Stimulated activated CD4-positive, alpha-beta T cell treated with anti-CD3 and anti-CD28 coated beads, TNF-alpha, amount 100 ng/mL, for 24 hours (primary cell): ENCODE measurements at regions not wholly inside any gene's neighbourhood (a gene's known extent, or its start where the extent isn't known, plus 50 kb on each side); places are given as distances from the start of the nearest gene placed in this dataset.

Source experiments
- DNase-seq, 3 experiments: peaks; one replicate each; pipeline ENCODE4 v3.0.0-alpha.2; 2020; ENCODE audit warnings: low read depth in 3 of 3

DNA sequence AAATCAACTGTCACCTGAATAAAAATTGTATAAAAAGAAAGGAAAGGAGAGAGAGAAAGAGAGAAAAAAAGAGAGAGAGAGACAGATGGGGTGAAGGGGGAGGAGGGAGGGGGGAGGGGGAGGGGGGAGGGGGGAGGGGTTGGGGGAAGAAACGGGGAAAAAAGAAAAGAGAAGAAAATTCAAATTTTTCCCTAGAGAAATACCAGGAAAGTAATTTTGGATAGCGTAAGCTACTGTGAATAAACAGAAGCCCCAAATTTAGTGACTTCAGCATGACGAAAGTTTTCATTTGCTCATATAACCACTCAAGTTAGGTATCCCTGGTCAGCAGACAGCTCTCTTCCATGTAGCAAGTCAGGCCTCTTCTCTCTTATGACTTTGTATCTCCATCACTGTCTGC lies 289.4 kb upstream of the MYOCD start:
- DNase-seq, result no peak

GRCh38 chr17:12386225-12386624 lies 279.5 kb upstream of the MYOCD start:
- DNase-seq, result no peak

GRCh38 chr17:12388226-12388625 lies 277.5 kb upstream of the MYOCD start:
- no peak for DNase-seq

GRCh38 chr17:12389421-12389820 lies 276.3 kb upstream of the MYOCD start:
- no peak for DNase-seq

DNA sequence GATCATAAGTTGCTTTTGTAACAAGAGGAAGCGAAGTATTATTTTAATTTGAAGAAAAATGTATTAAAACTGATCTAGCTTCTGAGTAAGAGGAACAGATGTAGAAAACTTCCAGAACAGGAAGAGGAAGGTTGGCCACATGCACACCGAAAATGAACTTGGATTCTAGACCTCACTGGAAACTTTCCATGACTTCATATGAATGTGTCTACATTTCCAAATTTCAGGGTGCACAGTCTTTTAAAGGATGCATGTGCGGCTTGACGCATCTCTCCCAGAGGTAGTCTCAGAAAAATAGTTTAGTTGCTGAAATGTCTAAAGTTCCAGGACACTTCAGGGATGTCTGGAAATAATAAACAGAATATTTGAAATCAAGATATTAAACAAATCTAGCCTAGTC lies 275.1 kb upstream of the MYOCD start:
- no peak for DNase-seq

- DNase-seq, result no peak
These were observed 274.2 kb upstream of the MYOCD start for GRCh38 chr17:12391468-12391867.

- no peak for DNase-seq
These were observed 269.8 kb upstream of the MYOCD start for GRCh38 chr17:12395733-12396354.

DNA sequence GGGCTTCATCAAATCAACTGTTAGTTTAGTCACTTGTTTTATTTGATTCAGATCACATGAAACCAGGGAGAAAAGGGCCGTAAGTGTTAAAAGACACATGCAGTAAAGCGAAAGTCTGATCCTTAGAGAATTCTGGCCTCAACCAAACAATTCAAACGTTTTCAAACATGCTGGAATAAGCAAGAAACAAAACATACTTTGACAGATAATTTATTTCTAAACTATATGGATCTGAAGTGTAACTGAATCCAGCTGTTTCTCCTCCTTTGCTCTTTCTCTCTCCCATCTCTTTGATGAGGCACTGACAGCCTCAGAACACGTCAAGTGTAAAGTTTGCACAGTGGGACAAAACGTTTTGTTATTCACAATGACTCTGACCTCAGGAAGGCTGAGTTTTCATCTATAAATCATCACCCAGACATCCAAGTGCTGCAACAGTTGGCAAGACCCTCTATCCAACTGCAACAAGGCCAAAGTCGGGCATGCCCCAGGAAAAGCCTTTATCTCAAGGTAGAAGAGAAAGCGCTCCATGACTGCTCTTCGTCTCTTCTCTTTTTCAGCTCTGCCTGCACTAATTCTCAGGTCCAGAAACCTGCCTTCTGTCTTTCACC lies 267.1 kb upstream of the MYOCD start:
- no peak for DNase-seq

- DNase-seq, result no peak
These were observed 262.6 kb upstream of the MYOCD start for GRCh38 chr17:12402963-12403622.

DNA sequence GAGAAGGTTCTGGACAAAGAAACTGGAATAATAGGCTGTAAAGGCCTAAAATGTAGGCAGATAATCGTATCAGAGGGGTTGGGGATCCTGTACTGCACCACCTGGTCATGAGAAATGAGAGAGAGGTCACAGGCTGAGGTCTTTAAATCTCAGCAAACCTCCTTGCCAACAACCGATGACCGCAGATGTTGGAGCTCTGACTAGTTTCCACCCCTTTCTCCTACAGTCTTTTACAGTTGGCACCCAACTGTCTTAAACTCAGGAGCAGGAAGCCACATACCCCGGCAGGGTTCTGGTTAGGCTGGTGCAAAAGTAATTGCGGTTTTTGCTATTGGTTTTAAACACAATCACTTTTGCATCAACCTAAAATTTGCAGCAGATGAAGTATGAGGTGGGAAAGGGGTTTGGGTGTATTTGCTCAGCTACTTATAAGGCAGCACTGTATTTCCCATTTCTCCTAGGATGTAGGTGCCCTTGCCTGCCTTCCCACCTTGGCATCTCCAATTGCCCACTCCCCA lies 261.8 kb upstream of the MYOCD start:
- DNase-seq, result no peak

- DNase-seq, result no peak
These were observed 259.0 kb upstream of the MYOCD start for GRCh38 chr17:12406623-12407215.

DNA sequence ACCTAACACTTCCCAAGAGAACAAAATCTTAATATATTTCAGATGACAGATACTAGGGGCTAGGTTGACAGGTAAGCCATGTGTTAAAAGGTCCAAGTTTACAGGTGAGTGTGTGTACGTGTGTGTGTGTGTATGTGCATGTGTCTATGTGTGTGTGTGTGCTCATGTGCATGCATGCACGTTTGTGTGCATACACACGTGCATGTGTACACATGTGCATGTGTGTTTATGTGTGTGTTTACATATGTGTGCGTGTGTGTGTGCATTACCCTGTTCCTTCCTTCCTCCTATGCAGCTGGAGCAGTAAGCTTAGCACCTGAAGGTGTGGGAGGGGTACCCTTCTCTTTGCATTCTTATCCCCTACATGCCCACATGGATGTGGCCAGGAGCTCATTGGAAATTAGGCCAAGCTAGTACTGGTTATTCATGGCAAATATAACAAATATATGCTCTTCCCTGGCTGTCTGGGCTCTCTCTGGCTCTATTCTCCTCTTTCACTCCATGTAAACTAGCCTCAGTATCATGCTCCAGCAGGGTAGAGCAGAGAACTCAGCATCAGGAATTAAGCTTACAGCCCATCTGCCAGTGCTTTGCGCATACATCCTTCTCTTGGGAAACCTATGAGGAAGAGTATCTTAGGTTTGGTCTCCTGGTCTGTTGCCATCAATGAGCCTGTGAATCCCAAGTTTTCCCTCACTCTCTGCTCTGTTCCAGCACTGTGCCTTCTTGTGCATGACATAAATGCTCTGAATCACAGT lies 258.0 kb upstream of the MYOCD start:
- DNase-seq, result no peak

DNA sequence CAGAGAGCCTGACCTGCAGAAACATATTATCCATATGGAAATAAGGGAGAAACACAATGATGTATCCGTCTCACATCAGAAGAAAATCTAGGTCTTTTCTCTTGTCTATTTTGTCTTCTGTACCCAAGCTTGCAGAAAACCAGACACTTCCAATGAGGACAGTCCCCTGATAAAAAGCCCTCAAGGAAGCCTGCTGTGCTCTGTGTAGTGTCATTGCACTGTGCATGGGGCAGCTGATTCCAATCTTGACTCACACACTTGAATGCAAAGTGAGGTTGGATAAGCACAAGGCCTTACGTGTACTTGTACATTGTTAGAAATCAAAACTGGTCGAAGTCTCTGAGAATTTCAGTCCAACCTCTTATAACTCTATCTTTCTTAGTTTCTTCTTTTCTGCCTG lies 256.6 kb upstream of the MYOCD start:
- DNase-seq, result no peak

DNA sequence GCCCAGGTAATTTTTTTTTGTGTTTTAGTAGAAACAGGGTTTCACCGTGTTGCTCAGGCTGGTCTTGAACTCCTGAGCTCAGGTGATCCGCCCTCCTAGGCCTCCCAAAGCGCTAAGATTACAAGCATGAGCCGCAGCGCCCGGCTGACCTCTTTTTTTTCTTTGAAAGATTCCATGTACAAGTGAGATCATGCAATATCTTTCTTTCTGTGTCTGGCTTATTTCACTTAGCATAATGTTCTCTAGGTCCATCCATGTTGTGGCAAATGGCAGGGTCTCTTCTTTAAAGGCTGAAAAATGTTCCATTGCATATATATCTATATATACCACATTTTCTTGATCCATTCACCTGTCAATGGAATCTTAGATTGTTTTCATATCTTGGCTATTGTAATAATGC lies 255.0 kb upstream of the MYOCD start:
- DNase-seq, result no peak

- no peak for DNase-seq
These were observed 250.7 kb upstream of the MYOCD start for GRCh38 chr17:12415031-12415430.

DNA sequence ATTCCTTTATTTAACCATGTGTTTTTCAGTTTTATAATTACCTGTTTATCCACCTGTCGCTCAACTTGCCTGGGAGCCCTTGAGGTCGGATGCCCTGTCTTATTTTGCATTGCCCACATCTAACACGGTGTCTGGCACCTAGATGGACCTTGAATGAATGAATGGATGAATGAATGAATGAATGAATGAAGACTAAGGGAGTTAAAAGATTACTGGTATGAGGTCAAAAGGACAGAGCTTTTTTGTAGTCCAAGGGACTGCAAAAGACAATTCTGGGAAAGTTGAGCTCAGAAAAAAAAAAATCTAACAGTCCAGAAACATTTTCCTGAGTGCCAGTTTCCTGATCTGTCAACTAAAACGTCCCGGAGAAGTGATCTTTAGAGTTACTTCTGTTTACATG lies 244.6 kb upstream of the MYOCD start:
- no peak for DNase-seq

DNA sequence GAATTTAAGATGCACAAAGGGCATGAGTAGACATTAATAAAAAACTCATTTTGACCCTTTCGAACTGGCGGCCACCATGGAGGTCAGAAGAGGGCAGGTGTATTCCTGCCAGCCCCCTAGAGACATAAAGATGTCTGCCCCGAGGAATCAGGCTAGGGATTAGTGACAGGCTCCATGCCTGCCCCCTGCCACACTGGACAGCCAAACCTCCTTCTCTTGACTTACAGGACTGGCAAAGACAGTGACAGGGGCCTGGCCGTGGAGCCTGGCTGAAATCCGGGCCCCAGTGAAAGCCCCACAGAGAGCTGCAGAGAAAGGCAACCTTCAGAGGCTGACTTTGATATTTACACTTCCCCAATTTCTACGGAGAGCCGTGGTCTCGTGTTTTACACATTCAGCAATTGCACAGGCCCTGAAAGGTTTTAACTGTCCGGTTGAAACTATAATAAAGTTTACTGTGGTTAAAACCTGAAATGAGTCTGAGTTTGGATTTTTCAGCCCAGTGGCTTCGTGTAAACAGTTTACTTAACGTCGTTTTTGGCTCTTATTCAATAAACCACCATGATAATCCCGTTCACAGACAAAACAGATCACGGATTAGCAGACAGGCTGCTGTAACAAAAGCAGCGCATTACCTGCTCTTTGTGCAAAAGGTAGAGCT lies 243.9 kb upstream of the MYOCD start:
- no peak for DNase-seq

DNA sequence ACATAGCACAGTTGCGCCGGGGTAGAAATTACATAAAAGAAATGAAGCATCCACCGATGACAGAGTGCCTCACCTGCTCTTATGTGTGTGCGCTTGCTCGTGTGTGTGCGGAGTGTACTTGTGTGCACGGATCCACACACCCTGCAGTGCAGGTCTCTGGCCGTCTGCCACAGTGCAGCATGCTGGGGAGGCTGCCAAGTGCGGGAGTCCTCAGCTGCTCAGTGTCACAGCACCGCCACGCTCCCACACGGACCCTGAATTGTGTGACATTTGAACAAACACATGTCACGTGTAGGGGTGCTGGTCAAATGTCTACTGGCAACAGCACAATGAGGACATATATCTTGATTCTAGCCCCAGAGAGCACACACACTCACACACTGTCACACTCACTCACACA lies 243.0 kb upstream of the MYOCD start:
- DNase-seq, result no peak

GRCh38 chr17:12423337-12423736 lies 242.4 kb upstream of the MYOCD start:
- DNase-seq, result no peak

DNA sequence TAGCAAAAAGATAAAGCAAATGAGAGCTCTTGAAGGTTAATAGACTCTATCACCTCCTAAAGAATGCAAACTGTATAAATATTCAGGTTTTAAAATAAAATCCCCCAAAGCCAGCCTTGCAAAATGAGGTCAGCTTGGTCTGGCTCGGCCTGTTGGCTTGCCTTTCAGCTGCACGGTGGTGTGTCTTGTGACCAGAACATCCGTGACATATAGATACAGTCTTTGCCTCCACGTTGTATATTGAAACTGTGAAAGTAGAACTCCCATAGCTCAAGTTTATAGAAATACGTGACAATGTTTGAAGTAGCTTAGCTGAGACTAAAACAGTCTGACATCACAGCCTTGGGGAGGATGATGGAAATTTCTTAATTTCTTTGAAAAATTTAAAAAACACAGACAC lies 236.6 kb upstream of the MYOCD start:
- DNase-seq, result no peak

- DNase-seq, result no peak
These were observed 234.5 kb upstream of the MYOCD start for GRCh38 chr17:12431188-12431587.

GRCh38 chr17:12438212-12438611 lies 227.5 kb upstream of the MYOCD start:
- DNase-seq, result no peak
